IMR-90 (cell line): ENCODE measurements at regions not wholly inside any gene's neighbourhood (a gene's known extent, or its start where the extent isn't known, plus 50 kb on each side); places are given as distances from the start of the nearest gene placed in this dataset.

Experiments
- MAFK ChIP-seq: IDR thresholded peaks from 2 replicates; pipeline ENCODE4 v1.6.1; 2012; ENCODE audit warnings: low read depth, low read length, improper control_type of control experiment
- MAZ ChIP-seq: IDR thresholded peaks from 2 replicates; pipeline ENCODE4 v1.6.1; 2012; ENCODE audit warnings: low read depth, mild to moderate bottlenecking, low read length, improper control_type of control experiment, moderate library complexity, borderline replicate concordance
- POLR2A ChIP-seq: IDR thresholded peaks from 2 replicates; pipeline ENCODE4 v1.6.1; 2012; ENCODE audit warnings: mild to moderate bottlenecking, low read depth, low read length
- RFX5 ChIP-seq: IDR thresholded peaks from 2 replicates; pipeline ENCODE4 v1.8.0; 2012; ENCODE audit warnings: low read depth, mild to moderate bottlenecking, low read length, moderate library complexity
- SMC3 ChIP-seq: fragments of 150-350 bp; IDR thresholded peaks from 2 replicates; pipeline ENCODE4 v1.6.1; 2016; ENCODE audit warnings: low read depth, mild to moderate bottlenecking, antibody characterized with exemption, low read length, moderate library complexity
- USF2 ChIP-seq: fragments of 150-350 bp; IDR thresholded peaks from 2 replicates; pipeline ENCODE4 v1.6.1; 2017; ENCODE audit warnings: mild to moderate bottlenecking, antibody characterized with exemption, low read length, low read depth
- TF ChIP-seq, protein P1 (sequence below): conservative IDR thresholded peaks from 2 replicates; pipeline ENCODE4 v1.5.1; 2012; ENCODE audit warnings: mild to moderate bottlenecking, low read depth, low read length, improper control_type of control experiment

DNA sequence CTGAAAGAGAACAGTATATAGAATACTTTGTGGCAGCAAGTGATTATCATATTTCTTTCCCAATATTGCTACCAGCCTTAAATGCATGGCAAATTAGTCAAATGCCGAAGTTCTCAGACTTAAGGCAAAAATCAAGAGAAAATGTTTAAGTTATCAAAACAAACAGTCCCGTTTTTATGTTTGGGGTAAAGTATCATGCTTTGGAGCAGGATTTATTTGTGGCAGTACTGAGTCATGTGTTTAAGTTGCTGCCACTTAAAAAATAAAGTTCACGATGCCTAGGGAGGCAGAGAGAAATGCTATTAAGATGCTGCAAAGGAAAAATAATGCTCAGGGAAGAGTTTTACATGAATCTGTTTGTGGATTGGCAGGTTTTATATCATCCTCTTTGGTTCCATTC is 417.4 kb upstream of the MDFIC2 start:
- TF ChIP-seq MAFK, result no peak
- TF ChIP-seq, protein P1, sequence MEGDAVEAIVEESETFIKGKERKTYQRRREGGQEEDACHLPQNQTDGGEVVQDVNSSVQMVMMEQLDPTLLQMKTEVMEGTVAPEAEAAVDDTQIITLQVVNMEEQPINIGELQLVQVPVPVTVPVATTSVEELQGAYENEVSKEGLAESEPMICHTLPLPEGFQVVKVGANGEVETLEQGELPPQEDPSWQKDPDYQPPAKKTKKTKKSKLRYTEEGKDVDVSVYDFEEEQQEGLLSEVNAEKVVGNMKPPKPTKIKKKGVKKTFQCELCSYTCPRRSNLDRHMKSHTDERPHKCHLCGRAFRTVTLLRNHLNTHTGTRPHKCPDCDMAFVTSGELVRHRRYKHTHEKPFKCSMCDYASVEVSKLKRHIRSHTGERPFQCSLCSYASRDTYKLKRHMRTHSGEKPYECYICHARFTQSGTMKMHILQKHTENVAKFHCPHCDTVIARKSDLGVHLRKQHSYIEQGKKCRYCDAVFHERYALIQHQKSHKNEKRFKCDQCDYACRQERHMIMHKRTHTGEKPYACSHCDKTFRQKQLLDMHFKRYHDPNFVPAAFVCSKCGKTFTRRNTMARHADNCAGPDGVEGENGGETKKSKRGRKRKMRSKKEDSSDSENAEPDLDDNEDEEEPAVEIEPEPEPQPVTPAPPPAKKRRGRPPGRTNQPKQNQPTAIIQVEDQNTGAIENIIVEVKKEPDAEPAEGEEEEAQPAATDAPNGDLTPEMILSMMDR, result no peak
- TF ChIP-seq USF2, result no peak
- TF ChIP-seq POLR2A, result no peak
- no peak for TF ChIP-seq RFX5
- no peak for TF ChIP-seq MAZ
- no peak for TF ChIP-seq SMC3
